Tongue (tissue), 1 donor: ENCODE measurements at regions not wholly inside any gene's neighbourhood (a gene's known extent, or its start where the extent isn't known, plus 50 kb on each side); places are given as distances from the start of the nearest gene placed in this dataset.

Experiments
- DNase-seq: peaks from one replicate; pipeline ENCODE4 v3.0.0-alpha.2; 2015

DNA sequence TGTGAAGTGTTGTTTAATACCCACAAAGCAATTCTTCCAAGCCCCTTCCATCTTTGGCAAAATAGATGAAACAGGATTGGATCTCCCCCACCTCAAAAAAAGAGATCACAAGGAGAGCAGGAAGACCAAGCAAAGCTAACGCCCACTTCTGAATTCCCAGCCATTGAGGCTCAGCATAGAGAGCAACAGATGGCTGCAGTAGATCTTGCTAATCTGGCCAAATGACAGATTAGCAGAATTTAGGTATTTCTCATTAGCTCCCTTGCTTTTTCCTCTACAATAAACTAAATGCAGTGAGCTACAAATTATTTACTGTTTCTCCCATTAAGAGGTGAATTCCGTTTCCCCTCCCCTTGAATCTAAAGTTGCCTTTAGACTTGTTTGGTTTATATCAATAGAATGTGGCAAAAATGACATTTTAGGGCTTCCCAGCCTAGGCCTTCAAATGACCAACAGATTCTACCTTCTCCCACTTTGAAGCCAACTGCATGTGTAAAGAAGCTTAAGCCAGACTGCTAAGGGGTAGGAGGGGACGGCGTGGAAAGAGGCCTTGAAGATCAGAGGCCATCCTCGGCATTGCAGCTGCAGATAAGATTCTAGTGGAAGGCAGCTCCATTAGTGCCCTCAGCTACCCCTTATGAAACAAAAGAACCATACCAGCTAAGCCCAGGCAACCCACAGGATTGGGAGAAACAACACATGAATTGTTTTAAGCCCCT is 56.8 kb upstream of the CPEB4 start:
- DNase-seq: no peak

- DNase-seq: no peak
Measured at GRCh38 chr5:173832386-173832785, 55.8 kb upstream of the CPEB4 start.

GRCh38 chr5:173833196-173833985 is 54.8 kb upstream of the CPEB4 start:
- peak; percentile 30 for DNase-seq

- DNase-seq: no peak
Measured at GRCh38 chr5:173834071-173834771, 53.9 kb upstream of the CPEB4 start.

DNA sequence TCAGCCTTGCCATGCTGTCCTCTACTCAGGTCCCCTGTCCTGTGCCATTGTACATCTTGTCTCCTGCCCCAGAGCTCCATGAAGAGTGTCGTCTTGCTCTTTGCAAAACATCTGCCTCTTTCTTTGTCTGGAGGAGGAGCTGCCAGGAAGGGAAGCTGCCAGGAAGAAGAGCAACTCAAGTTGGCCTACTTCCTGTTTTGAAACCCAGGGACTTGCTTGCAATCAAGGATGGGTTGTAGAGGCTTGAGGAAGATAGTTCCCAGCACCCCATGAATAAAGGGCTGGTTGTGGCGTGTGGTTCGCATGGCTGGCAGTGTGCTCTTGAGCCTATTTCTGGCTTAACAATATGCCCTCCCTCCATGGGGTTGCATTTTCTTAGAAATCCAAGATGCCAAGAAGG is 53.0 kb upstream of the CPEB4 start:
- DNase-seq: no peak

DNA sequence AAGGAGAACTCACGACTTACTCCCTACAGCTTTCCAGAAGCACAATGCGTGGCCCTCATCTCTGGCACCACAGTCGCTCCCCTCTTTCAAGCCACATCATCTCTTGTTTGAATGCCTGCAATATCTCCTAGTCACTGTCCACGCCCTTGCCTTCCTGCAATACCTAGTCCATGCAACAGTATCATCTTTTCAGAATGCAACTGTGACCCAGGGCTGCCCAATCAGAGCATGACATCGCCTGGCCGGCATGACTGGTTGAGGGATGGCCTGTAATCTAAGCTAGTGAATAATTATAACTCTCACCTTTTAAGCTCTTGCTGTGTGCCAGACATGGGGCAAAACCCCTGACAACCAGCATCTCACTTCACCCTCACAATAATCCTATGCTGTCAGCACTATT is 52.5 kb upstream of the CPEB4 start:
- no peak for DNase-seq

DNA sequence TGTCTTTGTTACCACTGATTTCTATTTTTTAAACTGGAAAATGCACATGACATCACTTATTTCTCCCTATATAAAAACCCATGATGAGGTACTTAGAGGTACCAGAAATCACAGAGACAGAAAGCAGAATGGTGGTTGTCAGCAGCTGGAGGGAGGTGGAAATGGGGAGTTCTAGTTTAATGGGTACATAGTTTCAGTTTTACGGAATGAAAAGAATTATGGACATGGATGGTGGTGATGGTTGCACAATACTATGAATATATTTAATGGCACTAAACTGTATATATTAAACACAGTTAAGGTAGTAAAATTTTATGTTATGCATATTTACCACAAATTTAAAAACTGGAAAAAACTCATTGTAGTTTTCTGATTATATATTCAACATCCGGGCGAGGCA is 50.5 kb upstream of the CPEB4 start:
- DNase-seq: no peak
